H1 (cell line): ENCODE measurements at regions not wholly inside any gene's neighbourhood (a gene's known extent, or its start where the extent isn't known, plus 50 kb on each side); places are given as distances from the start of the nearest gene placed in this dataset.

Experiments used
- ASH2L ChIP-seq: fragments of 200-600, 300-600 bp; sonication (generic); IDR thresholded peaks from one replicate; pipeline ENCODE4 v1.7.1; 2017; ENCODE audit warnings: low read length
- CBX5 ChIP-seq: fragments of 300-800, 300-1000 bp; sonication (generic); IDR thresholded peaks from 2 replicates; pipeline ENCODE4 v1.7.1; 2016; ENCODE audit warnings: antibody characterized with exemption, low read length, low read depth
- GABPA ChIP-seq: IDR thresholded peaks from 2 replicates; pipeline ENCODE4 v1.6.1; 2011; ENCODE audit warnings: mild to moderate bottlenecking, low read length, moderate library complexity, borderline replicate concordance; ENCODE audit not compliant: insufficient read depth
- KDM1A ChIP-seq: fragments of 200-600, 300-600 bp; sonication (generic); IDR thresholded peaks from 2 replicates; pipeline ENCODE4 v1.7.1; 2016; ENCODE audit warnings: mild to moderate bottlenecking, low read length, borderline replicate concordance
- KDM5A ChIP-seq: fragments of 200-600 bp; IDR thresholded peaks from 2 replicates; pipeline ENCODE4 v1.7.1; 2012; ENCODE audit warnings: mild to moderate bottlenecking, low read length, inconsistent platforms, mixed read lengths
- PHF8 ChIP-seq: fragments of 200-600 bp; sonication (generic); conservative IDR thresholded peaks from 2 replicates; pipeline ENCODE4 v1.7.1; 2012; ENCODE audit warnings: low read depth, mild to moderate bottlenecking, inconsistent platforms, low read length, moderate library complexity
- POLR2A ChIP-seq, 2 experiments: IDR thresholded peaks; 1 replicate in 1 of 2; 2 replicates in 1 of 2; pipeline ENCODE4 v1.6.1; 2011; ENCODE audit warnings: low read depth in 2 of 2, low read length in 2 of 2, mild to moderate bottlenecking in 2 of 2; ENCODE audit errors: control extremely low read depth in 1 of 2
- RBBP5 ChIP-seq: IDR thresholded peaks from 2 replicates; pipeline ENCODE4 v1.7.1; 2012; ENCODE audit warnings: low read depth, mild to moderate bottlenecking, inconsistent platforms, low read length, moderate library complexity, borderline replicate concordance
- SP1 ChIP-seq: IDR thresholded peaks from 2 replicates; pipeline ENCODE4 v1.6.1; 2011; ENCODE audit warnings: low read depth, low read length
- ZNF274 ChIP-seq: IDR thresholded peaks from 2 replicates; pipeline ENCODE4 v1.7.0; 2012; ENCODE audit warnings: low read length, borderline replicate concordance; ENCODE audit errors: extremely low read depth
- TF ChIP-seq, protein P1 (sequence below): fragments of 300-600 bp; sonication (generic); IDR thresholded peaks from 2 replicates; pipeline ENCODE4 v1.7.1; 2012; ENCODE audit warnings: low read length, moderate library complexity, mild to moderate bottlenecking, inconsistent platforms; ENCODE audit not compliant: insufficient replicate concordance
- TF ChIP-seq, protein P2 (sequence below): IDR thresholded peaks from 2 replicates; pipeline ENCODE4 v1.6.1; 2011; ENCODE audit warnings: low read length, improper control_type of control experiment

DNA sequence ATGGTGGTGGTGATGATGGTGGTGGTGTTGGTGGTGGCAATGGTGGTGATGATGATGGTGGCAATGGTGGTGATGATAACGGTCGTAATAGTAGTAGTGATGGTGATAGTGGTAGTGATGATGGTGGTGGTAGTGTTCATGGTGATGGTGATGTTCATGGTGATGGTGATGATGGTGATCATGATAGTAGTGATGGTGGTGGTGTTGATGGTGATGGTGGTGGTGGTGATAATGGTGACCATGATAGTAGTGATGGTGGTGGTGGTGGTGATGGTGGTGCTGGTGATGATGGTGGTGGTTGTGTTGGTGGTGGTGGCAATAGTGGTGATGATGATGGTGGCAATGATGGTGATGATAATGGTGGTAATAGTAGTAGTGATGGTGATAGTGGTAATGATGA, 68.0 kb downstream of the SOX9 start (continued):
- TF ChIP-seq, protein P1, sequence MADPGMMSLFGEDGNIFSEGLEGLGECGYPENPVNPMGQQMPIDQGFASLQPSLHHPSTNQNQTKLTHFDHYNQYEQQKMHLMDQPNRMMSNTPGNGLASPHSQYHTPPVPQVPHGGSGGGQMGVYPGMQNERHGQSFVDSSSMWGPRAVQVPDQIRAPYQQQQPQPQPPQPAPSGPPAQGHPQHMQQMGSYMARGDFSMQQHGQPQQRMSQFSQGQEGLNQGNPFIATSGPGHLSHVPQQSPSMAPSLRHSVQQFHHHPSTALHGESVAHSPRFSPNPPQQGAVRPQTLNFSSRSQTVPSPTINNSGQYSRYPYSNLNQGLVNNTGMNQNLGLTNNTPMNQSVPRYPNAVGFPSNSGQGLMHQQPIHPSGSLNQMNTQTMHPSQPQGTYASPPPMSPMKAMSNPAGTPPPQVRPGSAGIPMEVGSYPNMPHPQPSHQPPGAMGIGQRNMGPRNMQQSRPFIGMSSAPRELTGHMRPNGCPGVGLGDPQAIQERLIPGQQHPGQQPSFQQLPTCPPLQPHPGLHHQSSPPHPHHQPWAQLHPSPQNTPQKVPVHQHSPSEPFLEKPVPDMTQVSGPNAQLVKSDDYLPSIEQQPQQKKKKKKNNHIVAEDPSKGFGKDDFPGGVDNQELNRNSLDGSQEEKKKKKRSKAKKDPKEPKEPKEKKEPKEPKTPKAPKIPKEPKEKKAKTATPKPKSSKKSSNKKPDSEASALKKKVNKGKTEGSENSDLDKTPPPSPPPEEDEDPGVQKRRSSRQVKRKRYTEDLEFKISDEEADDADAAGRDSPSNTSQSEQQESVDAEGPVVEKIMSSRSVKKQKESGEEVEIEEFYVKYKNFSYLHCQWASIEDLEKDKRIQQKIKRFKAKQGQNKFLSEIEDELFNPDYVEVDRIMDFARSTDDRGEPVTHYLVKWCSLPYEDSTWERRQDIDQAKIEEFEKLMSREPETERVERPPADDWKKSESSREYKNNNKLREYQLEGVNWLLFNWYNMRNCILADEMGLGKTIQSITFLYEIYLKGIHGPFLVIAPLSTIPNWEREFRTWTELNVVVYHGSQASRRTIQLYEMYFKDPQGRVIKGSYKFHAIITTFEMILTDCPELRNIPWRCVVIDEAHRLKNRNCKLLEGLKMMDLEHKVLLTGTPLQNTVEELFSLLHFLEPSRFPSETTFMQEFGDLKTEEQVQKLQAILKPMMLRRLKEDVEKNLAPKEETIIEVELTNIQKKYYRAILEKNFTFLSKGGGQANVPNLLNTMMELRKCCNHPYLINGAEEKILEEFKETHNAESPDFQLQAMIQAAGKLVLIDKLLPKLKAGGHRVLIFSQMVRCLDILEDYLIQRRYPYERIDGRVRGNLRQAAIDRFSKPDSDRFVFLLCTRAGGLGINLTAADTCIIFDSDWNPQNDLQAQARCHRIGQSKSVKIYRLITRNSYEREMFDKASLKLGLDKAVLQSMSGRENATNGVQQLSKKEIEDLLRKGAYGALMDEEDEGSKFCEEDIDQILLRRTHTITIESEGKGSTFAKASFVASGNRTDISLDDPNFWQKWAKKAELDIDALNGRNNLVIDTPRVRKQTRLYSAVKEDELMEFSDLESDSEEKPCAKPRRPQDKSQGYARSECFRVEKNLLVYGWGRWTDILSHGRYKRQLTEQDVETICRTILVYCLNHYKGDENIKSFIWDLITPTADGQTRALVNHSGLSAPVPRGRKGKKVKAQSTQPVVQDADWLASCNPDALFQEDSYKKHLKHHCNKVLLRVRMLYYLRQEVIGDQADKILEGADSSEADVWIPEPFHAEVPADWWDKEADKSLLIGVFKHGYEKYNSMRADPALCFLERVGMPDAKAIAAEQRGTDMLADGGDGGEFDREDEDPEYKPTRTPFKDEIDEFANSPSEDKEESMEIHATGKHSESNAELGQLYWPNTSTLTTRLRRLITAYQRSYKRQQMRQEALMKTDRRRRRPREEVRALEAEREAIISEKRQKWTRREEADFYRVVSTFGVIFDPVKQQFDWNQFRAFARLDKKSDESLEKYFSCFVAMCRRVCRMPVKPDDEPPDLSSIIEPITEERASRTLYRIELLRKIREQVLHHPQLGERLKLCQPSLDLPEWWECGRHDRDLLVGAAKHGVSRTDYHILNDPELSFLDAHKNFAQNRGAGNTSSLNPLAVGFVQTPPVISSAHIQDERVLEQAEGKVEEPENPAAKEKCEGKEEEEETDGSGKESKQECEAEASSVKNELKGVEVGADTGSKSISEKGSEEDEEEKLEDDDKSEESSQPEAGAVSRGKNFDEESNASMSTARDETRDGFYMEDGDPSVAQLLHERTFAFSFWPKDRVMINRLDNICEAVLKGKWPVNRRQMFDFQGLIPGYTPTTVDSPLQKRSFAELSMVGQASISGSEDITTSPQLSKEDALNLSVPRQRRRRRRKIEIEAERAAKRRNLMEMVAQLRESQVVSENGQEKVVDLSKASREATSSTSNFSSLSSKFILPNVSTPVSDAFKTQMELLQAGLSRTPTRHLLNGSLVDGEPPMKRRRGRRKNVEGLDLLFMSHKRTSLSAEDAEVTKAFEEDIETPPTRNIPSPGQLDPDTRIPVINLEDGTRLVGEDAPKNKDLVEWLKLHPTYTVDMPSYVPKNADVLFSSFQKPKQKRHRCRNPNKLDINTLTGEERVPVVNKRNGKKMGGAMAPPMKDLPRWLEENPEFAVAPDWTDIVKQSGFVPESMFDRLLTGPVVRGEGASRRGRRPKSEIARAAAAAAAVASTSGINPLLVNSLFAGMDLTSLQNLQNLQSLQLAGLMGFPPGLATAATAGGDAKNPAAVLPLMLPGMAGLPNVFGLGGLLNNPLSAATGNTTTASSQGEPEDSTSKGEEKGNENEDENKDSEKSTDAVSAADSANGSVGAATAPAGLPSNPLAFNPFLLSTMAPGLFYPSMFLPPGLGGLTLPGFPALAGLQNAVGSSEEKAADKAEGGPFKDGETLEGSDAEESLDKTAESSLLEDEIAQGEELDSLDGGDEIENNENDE: no peak
- TF ChIP-seq ASH2L (no peak), GABPA (no peak), ZNF274 (no peak), RBBP5 (no peak), SP1 (no peak), PHF8 (no peak), KDM1A (no peak), POLR2A (IDR thresholded peaks at IDR 0.05; ENCODE audit: control extremely low read depth in 1 of 2, low read depth in 2 of 2, low read length in 2 of 2) (no peak), KDM5A (no peak), CBX5 (no peak)
- TF ChIP-seq, protein P2, sequence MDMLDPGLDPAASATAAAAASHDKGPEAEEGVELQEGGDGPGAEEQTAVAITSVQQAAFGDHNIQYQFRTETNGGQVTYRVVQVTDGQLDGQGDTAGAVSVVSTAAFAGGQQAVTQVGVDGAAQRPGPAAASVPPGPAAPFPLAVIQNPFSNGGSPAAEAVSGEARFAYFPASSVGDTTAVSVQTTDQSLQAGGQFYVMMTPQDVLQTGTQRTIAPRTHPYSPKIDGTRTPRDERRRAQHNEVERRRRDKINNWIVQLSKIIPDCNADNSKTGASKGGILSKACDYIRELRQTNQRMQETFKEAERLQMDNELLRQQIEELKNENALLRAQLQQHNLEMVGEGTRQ: no peak
